ENCODE measurements at regions not wholly inside any gene's neighbourhood (a gene's known extent, or its start where the extent isn't known, plus 50 kb on each side); places are given as distances from the start of the nearest gene placed in this dataset.

DNA sequence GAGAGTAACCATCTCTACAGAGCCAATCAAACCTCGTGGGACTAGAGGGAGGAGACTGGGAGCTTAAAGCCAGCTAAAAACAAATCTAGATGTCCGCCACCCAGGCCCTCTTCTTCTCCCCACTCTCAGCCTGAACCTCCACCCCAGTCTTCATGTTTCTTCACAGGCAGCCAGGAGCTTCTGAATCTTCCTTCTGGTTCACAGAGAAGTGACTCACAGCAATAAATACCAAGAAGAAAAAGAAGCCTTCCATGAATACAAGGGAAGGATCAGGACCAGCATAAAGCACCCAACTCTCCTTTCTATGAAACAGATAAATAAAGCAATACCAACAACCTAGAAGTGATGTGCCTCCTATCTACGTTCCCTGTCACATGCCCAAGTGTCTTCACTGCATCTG, 103.3 kb upstream of the SLIT3 start:
- 2% methylated on average over 3 of the region's 3 CpGs for WGBS (ENCODE audit: insufficient coverage, low coverage, missing lambda C conversion rate)
- in situ Hi-C loops (cut with MboI) = no loop called here
- FAIRE-seq = no peak

More for the DNA sequence above, 103.3 kb upstream of the SLIT3 start:
- TF ChIP-seq ZNF263 (CRISPR knock-in tag; IDR thresholded peaks at IDR 0.05; ENCODE audit: borderline replicate concordance) (no peak), TRIM24 (IDR thresholded peaks at IDR 0.05) (no peak), NFE2L1 (tag; IDR thresholded peaks at IDR 0.05; ENCODE audit: borderline replicate concordance, low read depth) (no peak), MCM3 (IDR thresholded peaks at IDR 0.05) (no peak), MEIS2 (IDR thresholded peaks at IDR 0.05; ENCODE audit: partially characterized antibody) (no peak), ILK (tag; IDR thresholded peaks at IDR 0.05; ENCODE audit: borderline replicate concordance, low read depth) (no peak), ZNF143 (CRISPR knock-in tag; IDR thresholded peaks at IDR 0.05) (no peak), ZNF75A (CRISPR knock-in tag; IDR thresholded peaks at IDR 0.05) (no peak), NCOA6 (IDR thresholded peaks at IDR 0.05) (no peak), ZBTB17 (CRISPR knock-in tag; IDR thresholded peaks at IDR 0.05) (no peak)
- TF ChIP-seq, protein P1, sequence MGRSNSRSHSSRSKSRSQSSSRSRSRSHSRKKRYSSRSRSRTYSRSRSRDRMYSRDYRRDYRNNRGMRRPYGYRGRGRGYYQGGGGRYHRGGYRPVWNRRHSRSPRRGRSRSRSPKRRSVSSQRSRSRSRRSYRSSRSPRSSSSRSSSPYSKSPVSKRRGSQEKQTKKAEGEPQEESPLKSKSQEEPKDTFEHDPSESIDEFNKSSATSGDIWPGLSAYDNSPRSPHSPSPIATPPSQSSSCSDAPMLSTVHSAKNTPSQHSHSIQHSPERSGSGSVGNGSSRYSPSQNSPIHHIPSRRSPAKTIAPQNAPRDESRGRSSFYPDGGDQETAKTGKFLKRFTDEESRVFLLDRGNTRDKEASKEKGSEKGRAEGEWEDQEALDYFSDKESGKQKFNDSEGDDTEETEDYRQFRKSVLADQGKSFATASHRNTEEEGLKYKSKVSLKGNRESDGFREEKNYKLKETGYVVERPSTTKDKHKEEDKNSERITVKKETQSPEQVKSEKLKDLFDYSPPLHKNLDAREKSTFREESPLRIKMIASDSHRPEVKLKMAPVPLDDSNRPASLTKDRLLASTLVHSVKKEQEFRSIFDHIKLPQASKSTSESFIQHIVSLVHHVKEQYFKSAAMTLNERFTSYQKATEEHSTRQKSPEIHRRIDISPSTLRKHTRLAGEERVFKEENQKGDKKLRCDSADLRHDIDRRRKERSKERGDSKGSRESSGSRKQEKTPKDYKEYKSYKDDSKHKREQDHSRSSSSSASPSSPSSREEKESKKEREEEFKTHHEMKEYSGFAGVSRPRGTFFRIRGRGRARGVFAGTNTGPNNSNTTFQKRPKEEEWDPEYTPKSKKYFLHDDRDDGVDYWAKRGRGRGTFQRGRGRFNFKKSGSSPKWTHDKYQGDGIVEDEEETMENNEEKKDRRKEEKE (IDR thresholded peaks at IDR 0.05; ENCODE audit: borderline replicate concordance in 1 of 2, control insufficient read depth in 1 of 2, low read depth in 2 of 2, low read length in 1 of 2) = no peak
- TF ChIP-seq, protein P2, sequence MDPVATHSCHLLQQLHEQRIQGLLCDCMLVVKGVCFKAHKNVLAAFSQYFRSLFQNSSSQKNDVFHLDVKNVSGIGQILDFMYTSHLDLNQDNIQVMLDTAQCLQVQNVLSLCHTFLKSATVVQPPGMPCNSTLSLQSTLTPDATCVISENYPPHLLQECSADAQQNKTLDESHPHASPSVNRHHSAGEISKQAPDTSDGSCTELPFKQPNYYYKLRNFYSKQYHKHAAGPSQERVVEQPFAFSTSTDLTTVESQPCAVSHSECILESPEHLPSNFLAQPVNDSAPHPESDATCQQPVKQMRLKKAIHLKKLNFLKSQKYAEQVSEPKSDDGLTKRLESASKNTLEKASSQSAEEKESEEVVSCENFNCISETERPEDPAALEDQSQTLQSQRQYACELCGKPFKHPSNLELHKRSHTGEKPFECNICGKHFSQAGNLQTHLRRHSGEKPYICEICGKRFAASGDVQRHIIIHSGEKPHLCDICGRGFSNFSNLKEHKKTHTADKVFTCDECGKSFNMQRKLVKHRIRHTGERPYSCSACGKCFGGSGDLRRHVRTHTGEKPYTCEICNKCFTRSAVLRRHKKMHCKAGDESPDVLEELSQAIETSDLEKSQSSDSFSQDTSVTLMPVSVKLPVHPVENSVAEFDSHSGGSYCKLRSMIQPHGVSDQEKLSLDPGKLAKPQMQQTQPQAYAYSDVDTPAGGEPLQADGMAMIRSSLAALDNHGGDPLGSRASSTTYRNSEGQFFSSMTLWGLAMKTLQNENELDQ (CRISPR knock-in tag; IDR thresholded peaks at IDR 0.05; ENCODE audit: borderline replicate concordance) = no peak
- no peaks in the 10 kb centered on the region for H3K27me3 ChIP-seq (ENCODE audit: control insufficient read depth in 2 of 2, insufficient read depth in 2 of 2, low read length in 2 of 2)
- no peak overlapping the region for H3K9ac ChIP-seq (ENCODE audit: insufficient read depth in 1 of 2, low read depth in 2 of 2, low read length in 2 of 2)
- no peak overlapping the region for H3K4me2 ChIP-seq (ENCODE audit: insufficient read depth, low read length)
- H4K20me1 ChIP-seq (replicated peaks; ENCODE audit: control insufficient read depth, insufficient read depth, low read length) = no peaks in the 10 kb centered on the region
- H3K27ac ChIP-seq (ENCODE audit: extremely low read depth, low read depth, low read length) = no peak overlapping the region
- H2AFZ ChIP-seq (ENCODE audit: low read depth, low read length) = no peak overlapping the region
- H3K4me1 ChIP-seq (replicated peaks in 1 of 2; ENCODE audit: control insufficient read depth in 2 of 2, insufficient read depth in 2 of 2, low read length in 2 of 2) = no peaks in the 10 kb centered on the region
- no peak overlapping the region for H3K4me3 ChIP-seq
- POLR2A ChIA-PET = no interaction called here
- H3K79me2 ChIP-seq (ENCODE audit: control insufficient read depth, insufficient read depth, low read length) = no peaks in the 10 kb centered on the region
- H3K9me3 ChIP-seq (replicated peaks; ENCODE audit: control insufficient read depth, insufficient read depth, low read depth, low read length) = no peaks in the 10 kb centered on the region
- no peaks in the 10 kb centered on the region for H3K36me3 ChIP-seq (ENCODE audit: control insufficient read depth, insufficient read depth, low read length)
- CTCF ChIA-PET (ENCODE audit: low intra/inter-chr PET ratio) = no interaction called here
- BruUV-seq (replicated peaks) = no TSS peak
- no peaks in the 10 kb centered on the region for H3K9me1 ChIP-seq (ENCODE audit: control insufficient read depth, insufficient read depth, low read length)
- DNase-seq (ENCODE audit: extremely low read depth in 1 of 4, low spot score in 3 of 4) (no peak), ATAC-seq (no peak)
- intact Hi-C loops (cut with micrococcal nuclease) = no loop called here

Data from K562 (cell line).